Activated CD4-positive, alpha-beta T cell treated with anti-CD3 and anti-CD28 coated beads for 24 hours (primary cell): ENCODE measurements at regions not wholly inside any gene's neighbourhood (a gene's known extent, or its start where the extent isn't known, plus 50 kb on each side); places are given as distances from the start of the nearest gene placed in this dataset.

Source experiments
- DNase-seq, 2 donors: peaks; one replicate each; pipeline ENCODE4 v3.0.0-alpha.2; 2020; ENCODE audit warnings: low read depth in 2 of 2

GRCh38 chr15:93166675-93167074 lies 77.7 kb upstream of the RGMA start:
- DNase-seq, result no peak

DNA sequence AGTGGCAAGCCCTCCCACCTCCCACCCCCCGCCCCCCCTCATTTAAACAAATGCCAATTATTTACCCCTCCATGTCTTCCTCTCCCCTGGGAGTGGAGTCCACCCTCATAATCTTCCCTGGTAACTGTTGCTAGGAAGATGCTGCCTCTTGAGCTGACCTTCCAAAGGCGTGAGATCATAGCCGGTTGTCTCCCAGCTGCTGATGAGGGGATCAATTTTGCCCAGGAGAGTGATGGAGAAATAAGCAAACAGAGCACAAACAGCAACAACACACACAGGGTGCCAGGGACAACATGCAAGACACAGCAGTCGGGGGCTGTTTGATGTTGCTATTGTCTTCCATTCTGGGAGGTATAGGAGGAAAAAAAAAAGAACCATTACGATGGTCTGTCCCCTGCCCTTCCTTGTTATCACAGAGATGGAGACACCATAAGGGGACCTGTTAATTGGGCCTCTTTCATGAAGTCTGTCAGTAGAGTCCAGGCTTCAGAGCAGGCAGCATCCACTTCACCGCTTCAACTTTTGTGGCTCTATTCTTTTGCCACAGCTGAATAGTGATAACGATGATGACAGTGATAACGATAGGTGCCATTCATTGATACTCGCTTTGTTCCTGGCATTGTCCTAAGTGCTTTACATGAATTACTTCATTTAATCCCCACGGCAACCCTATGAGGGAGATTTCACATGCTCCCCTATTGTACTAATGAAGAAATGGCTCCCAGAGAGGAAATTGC lies 76.9 kb upstream of the RGMA start:
- no peak for DNase-seq

GRCh38 chr15:93164409-93164808 lies 75.4 kb upstream of the RGMA start:
- no peak for DNase-seq

- no peak for DNase-seq
Observed at GRCh38 chr15:93162560-93162959, 73.5 kb upstream of the RGMA start.

GRCh38 chr15:93159930-93160329 lies 70.9 kb upstream of the RGMA start:
- DNase-seq, result no peak

DNA sequence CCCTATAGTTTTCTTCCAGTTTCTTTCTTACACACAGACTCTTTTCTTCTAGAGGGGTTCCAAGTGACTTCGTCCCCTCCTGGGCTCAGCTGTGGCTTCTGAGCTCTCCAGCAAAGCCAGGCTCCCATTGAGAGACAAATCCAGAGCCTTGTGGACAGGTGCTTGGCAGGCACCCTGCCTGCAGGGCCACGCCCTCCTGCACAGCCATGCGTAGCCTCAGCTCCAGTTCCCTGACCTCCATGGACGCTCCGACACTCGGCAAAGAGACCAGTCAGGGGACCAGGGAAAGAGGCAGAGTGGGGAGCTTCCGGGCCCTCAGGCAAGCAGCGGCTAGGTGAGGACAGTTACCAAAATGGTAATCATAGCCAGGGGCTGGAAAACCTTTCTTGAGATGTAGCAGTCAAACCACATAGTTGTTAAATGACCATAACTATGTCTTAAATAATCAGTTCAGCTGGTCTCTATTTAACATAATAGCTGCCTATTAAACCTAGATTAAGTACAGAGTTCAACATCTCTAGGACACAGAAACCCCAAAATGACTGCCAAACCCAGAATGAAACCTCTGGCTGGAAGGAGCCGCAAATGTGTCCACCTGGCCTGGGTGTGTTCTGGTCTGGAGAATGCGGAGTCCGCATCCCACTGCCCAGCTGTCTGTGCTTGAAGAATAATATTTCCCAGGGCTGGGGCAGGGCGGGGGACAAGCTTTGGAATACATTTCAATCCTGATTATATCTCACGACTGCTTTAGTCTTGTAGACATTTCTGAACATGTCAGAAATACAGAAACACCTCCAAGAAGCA lies 69.3 kb upstream of the RGMA start:
- no peak for DNase-seq

- no peak for DNase-seq
Observed at GRCh38 chr15:93154666-93155065, 65.7 kb upstream of the RGMA start.

DNA sequence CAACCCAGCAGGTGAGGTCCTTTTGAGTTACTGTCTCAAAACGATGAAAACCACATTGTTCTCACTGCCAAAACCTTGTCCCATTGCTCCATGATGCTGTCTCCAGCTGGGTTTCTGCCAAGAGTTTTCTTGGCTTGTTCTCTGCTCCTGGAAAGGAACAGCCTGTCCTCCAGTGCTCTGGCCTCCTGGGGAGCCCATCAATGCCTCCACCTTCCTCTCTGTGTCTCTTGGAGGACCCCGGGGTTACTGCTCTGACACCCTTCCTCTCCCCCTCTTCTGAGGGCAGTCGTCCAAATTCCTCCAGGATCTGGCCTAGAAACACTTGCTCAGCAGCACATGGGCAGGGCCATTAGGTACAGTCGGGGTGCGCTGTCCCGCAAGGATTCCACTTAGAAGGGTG lies 63.9 kb upstream of the RGMA start:
- DNase-seq, result no peak

DNA sequence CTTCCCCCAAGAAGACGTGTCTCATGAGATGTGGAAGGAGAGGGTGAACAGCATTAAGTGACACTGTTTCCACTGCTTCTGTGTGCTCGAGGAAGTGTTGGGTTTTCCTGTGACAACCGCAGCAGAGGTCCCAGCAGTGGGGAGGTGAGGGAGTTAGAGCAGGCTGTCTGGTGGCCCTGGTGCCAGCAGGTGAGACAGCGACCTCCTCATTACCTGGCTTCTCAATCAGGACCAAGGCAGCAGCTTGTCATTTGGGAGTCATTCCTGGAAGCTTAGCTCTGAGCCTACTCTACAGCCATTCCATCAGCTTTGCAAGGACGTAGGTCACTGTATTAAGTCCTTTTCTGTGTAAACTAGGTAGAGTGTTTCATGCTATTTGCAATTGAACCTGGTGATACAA lies 63.3 kb upstream of the RGMA start:
- no peak for DNase-seq

GRCh38 chr15:93150910-93151881 lies 62.2 kb upstream of the RGMA start:
- no peak for DNase-seq

DNA sequence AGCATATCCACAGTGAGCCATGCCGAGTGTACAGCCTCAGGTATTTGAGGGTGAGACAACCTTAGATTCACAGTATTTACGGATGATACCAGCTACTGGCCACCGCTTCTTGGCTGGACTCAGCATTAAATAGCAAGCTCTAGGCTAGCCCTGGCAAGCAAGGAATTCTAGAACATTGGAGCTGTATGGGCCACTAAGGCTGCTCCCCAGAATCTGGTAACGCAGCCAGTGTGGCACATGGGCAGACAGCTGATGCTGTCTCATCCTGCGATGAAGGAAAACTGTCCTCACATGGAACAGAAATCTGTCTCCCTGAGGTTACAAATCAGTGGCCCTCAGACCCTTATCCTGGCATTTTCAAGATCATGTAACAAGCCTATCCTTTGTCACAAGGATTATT lies 57.6 kb upstream of the RGMA start:
- DNase-seq, result no peak

GRCh38 chr15:93146196-93146595 lies 57.2 kb upstream of the RGMA start:
- no peak for DNase-seq

DNA sequence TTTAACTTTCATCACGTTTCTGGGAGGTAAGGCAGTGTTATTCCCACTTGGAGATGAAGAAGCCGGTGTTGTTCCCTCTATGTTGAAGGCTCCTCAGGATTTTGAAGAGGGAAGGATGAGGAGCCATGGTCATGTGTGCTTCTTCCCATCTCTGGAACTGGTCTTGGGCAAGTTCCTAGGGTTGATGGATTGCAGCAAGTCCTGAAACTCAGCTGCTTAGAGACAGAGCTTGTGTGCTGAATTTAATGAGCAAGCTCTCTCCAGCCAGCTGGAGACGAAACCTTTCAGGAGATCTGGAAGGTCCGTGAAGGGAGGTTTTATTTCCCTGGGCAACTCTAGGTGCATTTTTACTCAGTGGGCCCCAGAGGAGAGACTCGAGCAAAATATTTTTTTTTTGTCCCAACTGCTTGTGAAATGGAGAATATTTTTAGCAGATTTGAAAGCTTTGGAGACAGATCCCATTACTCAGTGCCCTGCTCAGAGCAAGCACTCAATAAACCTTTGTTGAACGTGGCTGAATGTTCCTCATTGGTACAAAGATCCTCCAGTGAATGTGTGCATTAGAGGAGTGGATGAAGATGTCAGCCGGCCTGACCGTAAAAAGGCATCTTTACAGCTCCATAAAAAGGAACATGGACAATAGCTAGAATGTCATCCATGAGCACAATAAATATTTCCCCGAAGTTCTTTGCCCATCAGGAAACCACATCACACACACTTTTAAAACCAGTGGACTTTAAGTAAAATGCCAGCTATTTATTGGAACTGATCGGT lies 55.6 kb upstream of the RGMA start:
- DNase-seq, result no peak

DNA sequence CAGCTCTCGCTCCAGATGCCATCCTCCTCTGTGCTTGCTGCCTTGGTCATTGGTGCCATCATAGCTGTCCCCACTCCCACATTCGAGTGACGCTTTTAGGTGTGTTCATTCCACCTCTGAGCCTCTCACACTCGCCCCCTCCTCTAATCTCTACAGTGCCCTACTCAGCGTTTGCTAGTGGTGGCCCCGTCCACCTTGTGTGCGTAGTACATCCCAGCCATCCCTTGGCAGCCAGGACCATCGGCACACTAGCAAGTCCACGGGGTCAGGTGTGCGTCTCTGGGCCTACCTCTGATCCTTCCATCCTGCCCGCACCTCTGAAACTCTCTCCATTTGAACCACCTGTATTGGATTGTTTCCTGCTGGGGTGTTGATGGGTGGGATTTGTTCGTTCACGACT lies 54.2 kb upstream of the RGMA start:
- no peak for DNase-seq

DNA sequence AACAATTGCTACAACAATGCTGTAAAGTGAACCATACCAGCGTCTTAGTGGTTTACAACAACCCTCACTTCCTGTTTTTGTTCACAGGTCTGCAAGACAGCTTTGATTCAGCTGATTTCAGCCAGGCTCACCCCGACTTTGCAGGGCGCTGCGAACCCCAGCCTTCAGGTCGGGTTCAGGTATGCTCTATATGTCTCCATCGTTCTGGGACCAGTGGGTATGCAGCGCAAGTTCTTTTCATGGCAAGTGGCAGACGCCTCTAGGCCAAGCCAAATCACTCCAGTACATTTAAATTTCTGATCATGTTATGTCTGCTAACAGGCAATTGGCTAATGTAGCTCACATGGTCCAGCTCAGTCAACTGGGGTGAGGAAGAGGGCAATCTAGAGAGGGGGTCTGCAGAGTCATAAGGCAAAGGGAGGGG lies 52.4 kb upstream of the RGMA start:
- DNase-seq, result no peak

DNA sequence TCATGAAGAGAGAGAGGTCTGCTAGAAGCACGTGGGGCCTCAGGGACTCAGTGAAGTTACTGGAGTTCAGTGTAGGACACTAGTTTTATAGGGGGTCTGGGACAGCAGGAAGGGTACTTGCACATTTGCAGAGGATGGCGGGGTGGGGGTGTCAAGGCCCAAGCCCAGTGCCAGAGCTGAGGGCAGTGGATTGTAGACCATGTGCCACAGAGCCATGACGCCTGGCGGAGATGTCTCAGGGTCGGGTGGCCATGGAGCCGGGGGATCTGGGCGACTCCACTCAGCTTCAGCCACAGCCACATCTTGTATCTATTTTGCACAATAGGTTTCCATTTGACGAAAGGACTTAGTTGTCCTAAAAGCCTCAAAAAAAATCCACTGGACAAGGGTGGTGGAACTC lies 50.4 kb upstream of the RGMA start:
- no peak for DNase-seq

GRCh38 chr15:93138681-93139250 lies 49.8 kb upstream of the RGMA start:
- no peak for DNase-seq
